HG03108 (cell line): ENCODE measurements at regions not wholly inside any gene's neighbourhood (a gene's known extent, or its start where the extent isn't known, plus 50 kb on each side); places are given as distances from the start of the nearest gene placed in this dataset.
"Not testable (repeated sequence)": the region's sequence is repeated elsewhere in the genome, so short reads cannot be mapped to it uniquely, and the experiment has no call there.

ENCODE experiments used
- ATAC-seq: cut with Tn5 transposase; IDR thresholded peaks from one replicate; pipeline ENCODE4 v1.9.1; 2021; ENCODE audit warnings: moderate library complexity; ENCODE audit not compliant: unreplicated experiment

- no peak for ATAC-seq
Measured at GRCh38 chr12:28689398-28690175, 459.5 kb upstream of the FAR2 start.

DNA sequence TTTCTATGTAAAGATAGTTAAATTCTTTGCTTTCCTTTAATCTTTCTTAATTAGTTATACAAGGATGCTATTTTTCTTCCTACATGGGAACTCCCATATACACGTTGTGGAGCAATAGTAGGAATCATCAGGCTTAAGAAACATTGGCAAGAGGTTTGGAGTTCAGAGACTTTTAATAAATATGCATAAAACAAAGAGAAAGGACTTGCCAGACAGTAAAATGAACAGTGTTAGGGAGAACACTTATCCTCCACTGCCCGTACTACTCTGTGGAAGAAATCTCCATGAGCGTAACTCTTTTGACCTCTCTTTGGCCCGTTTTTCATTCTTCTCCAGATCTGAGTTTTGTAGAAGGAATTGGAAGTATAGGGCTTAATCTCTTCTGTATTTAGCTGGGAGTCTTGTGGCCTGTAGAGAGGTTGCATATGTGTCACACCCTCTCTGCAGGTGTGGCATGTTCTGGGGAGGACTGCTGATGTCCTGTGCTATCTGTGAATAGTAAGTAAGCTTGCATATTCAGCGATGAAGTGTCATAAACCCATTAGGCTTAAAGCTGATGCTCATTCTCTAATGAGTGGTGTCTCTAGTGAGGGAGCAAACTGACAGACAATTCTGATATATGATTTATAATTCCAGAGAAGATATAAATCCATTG lies 455.4 kb upstream of the FAR2 start:
- ATAC-seq = no peak

DNA sequence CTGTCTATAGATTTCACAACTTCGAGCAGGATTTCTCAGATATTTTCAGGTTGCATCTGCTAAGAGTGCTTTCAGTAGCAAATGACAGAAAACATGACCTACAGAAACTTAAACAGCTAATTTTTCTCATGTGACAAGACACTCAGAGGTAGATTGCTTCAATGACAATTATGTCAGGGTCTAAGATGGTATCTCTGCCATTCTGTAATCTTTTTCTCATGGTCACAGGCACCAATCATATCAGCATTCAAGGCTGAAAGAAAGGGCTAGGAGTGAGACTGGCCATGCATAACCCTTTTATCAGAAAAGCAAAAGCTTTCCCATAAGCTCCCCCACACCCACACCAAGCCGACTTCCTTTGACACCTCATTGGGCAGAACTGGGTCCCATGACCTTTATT lies 450.5 kb upstream of the FAR2 start:
- ATAC-seq = no peak

- ATAC-seq = no peak
Measured at GRCh38 chr12:28699029-28699428, 450.0 kb upstream of the FAR2 start.

- ATAC-seq = no peak
Measured at GRCh38 chr12:28700161-28700560, 448.9 kb upstream of the FAR2 start.

- ATAC-seq = no peak
Measured at GRCh38 chr12:28704477-28705169, 444.5 kb upstream of the FAR2 start.

GRCh38 chr12:28708918-28709371 lies 440.1 kb upstream of the FAR2 start:
- ATAC-seq = no peak

DNA sequence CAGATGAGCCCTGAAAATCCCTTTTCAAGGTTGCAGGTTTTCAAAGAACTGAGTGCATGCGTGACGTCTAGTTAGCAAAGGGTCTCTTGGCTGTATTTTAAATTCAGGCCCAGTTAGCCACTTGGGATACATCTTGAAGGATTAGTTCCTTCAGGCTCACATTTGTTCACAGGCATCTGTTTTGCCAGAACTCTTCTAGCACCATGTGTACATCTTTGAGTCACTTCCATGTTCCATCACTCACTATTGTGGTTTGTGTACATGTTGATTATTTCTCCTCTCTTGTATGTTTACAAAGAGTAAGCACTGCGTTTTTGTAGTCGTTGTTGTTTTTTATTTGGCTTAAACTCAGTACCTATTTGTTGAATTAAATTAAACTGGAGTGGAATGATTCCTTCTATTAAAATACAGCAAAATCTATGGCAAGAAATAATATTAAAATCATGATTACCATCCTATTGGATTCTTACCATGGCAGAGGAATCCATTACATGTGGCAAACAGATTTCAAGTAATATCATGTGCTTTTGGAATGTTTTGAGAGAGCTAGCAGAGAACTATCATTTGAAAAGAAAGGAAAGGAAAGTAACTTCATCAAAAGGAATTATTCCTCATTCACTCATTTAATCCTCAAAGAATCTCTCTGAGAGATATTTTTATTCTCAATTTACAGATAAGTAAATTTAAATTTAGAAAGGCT lies 438.9 kb upstream of the FAR2 start:
- no peak for ATAC-seq

DNA sequence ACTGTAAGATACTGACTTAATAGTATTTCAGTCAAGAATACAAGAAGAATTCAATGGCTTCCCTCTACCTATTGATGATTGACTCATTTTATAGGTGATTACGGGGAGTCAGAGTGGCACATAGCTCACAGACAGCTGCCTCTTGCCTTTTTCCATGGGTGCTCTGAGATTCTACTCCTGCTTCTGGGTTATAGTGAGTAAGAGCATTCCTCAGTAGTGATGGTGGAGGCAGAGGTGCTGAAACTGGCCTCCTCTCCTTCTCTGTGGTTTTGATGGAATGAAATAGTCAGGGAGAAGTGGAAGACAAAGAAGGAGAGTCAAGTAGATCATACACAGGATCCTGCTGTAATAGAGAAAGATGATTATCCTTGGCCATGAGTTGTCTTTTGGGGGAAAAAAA lies 438.2 kb upstream of the FAR2 start:
- ATAC-seq = no peak

DNA sequence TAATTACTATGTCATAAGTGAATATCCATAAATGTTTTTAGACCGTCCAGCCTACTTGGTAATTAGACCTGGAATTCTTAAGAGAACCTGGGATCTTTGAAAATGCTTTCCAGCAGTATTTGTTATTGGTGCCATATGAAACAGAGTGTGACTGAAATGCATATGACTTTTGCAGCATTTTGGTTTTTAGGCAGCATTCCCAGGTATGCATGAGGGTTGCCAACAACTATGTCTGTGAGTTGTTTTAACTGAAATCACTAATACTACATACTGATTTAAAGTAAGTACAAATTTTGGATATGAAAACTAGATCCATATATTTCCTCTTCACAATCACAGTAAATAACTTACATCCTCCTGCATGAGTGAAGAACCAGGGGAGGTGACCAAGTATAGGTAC lies 437.7 kb upstream of the FAR2 start:
- ATAC-seq = no peak

GRCh38 chr12:28742791-28743190 lies 406.3 kb upstream of the FAR2 start:
- no peak for ATAC-seq

DNA sequence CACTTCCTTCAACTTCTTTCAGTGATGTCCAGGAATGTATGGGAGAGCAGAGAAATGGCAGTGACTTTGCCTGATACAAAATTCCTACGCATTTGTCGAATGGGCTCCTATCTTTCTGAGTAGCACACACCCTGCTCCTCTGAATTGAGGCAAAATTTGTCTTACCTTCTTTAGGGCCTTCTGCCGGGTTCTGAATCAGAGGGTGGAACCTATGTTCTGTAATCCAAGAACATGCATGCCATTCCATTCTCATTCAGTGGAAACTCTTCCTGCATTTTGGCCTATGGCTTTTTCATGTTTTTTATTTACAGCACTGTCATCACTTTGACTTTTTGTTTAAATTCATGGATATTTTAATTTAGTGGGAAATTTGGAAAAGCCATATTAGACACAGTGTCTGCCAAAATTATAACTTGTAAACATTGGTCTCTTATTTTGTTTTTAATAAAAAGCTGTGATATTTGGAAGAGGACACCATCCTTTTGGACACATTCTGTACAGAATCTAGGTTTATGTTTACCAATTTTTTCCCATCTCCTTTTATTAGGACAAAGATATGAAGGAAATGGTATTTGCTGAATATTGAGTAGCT lies 402.2 kb upstream of the FAR2 start:
- ATAC-seq = no peak

DNA sequence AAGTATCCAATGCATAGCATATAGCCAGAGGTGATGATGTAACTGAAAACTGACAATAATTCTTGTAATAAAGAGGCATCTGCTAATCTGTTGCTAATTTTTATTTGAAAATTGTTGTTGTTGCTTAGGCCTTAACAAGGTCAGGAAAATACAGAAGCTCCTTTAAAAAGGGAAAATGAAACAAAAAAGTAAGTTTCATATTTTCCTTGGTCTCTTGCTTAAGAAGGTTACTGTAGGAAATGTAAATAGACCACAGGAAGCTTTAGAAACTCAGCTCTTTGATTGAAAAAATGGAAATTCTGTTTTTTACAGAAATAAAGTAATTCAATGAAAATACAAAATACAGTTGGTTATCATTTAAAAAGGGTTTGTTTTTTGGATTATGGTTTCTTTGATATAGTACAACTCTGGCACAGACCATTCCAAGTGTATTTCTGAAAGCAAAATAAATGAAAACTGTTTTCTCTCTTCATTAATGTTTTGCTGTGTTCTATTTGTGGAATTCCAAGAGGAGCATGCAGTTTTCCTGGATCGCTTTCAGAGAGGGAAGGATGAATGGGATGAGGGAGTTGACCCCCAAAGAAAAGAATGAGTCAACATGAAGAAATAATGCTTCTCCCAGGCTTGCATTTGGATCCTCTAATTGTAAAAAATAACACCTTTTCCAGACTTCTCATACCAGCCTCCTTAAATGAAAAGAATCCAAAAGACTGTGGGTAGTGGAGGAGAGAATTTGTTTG lies 398.0 kb upstream of the FAR2 start:
- no peak for ATAC-seq

DNA sequence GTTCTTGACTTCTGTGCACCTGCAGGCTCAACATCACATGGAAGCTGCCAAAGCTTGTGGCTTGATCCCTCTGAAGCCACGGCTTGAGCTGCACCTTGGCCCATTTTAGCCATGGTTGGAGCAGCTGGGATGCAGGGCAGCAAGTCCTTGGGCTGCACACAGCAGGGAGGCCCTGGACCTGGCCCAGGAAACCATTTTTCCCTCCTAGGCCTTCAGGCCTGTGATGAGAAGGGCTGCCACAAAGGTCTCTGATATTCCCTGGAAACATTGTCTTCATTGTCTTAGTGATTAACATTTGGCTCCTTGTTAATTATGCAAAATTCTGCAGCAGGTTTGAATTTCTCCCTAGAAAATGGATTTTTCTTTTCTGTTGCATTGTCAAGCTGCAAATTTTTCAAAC lies 394.1 kb upstream of the FAR2 start:
- no peak for ATAC-seq

GRCh38 chr12:28759333-28759732 lies 389.7 kb upstream of the FAR2 start:
- no peak for ATAC-seq

DNA sequence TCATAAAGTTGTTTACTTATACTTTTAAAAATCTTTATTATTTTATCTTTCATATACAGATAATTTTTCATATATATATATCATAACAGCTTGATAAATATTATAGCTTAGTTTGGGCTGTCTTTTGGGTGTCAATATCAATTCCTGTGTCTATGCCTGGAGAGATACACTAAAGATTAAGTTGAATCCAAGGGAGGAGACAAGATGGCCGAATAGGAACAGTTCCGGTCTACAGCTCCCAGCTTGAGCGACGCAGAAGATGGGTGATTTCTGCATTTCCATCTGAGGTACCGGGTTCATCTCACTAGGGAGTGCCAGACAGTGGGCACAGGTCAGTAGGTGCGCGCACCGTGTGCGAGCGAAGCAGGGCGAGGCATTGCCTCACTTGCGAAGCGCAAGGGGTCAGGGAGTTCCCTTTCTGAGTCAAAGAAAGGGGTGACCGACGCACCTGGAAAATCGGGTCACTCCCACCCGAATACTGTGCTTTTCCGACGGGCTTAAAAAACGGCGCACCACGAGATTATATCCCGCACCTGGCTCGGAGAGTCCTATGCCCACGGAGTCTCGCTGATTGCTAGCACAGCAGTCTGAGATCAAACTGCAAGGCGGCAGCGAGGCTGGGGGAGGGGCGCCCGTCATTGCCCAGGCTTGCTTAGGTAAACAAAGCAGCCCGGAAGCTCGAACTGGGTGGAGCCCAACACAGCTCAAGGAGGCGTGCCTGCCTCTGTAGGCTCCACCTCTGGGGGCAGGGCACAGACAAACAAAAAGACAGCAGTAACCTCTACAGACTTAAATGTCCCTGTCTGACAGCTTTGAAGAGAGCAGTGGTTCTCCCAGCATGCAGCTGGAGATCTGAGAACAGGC lies 388.8 kb upstream of the FAR2 start:
- not testable (repeated sequence) for ATAC-seq

- not testable (repeated sequence) for ATAC-seq
Measured at GRCh38 chr12:28761897-28762296, 387.2 kb upstream of the FAR2 start.

DNA sequence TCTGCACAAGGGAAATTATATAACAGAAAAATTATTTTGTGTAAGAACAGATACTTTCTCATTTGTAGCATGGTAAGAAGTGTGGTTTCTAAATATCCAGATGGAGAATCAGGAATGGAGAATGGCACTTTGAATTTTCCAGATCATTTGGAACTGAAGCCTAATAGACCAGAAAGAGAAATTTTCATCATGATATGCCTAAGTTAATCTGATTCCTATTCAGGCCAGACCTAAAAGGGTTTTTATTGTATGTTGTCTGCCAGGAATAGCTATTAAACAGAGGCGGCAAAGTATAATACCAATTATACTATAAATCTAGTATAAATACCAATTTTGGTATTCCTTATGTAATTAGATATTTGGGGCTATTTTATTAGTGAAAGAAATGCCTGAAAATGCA lies 382.7 kb upstream of the FAR2 start:
- no peak for ATAC-seq

DNA sequence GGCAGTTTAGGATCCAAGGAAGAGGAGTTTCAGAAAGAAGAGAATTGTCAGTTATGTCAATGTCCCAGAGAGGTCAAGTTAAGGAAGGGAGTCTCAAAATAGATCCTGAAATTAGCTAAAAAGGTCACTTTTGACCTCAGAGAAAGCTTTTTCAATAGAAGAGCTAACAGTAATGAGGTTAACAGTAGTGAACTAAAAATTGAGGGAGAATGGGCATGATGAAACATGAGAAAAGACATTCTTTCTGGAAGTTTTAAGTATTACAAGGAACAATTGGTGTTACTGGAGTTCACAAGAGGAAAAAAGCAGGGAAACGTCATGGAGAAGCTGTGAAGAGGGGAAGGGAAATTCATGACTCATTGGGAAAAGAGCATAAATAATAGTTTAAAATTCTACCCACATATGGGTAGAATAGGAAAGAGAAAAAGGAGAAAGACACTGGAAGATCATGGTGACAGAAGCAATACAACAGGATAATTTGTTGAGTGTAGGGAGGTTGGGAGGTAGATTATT lies 381.2 kb upstream of the FAR2 start:
- no peak for ATAC-seq
